HG03139 (cell line): ENCODE measurements at regions not wholly inside any gene's neighbourhood (a gene's known extent, or its start where the extent isn't known, plus 50 kb on each side); places are given as distances from the start of the nearest gene placed in this dataset.

Experiments used
- ATAC-seq: cut with Tn5 transposase; IDR thresholded peaks from one replicate; pipeline ENCODE4 v1.9.1; 2021; ENCODE audit not compliant: unreplicated experiment

DNA sequence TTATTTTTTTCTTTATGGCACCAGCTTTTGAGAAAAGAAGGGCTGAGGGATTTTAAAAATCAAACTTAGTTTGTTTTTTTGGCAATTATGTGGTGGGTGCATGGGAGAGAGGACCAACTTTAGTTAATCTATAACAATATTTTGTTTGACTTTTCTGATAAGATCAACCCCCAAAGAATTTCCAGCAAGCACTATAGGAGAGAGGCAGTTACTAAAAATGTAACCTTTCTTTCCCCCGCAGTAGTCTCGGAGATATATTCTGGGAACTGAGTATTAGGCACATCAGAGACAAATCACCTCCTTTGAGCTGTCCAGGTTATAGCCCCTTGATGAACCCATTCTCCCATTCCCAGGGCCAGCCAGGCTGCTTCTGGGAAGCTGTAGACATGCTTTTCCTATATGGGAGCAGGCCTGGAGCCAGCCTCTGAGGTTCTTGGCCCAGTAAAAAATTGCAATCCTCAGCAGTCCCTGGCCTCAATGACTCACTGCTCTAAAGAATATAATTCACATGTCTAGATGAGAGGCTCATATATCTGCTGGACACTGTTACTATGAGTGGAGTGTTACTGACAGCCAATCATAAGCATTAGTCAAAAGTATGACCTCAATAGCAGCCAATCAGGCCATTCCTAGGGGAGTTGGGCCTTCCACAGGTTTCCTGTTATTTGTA lies 138.3 kb upstream of the AGBL1 start:
- no peak for ATAC-seq

DNA sequence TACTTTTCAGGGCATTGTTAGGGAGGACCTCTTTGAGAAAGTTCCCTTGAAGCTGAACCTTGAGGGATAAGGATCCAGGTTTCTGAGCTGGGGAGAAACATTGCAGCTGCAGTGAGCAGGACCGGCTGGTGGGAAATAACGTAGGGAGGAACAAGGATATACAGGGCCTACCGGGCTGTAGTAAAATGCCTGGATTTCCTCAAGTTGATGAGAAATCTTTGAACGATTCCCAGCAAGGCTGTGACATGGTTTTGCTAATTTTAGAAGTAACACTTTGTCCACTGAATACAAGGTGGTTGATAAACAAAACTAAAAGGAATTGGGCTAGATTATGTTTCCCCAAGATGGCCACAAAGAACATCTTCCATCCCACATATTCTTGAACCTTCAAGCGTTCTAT lies 137.0 kb upstream of the AGBL1 start:
- ATAC-seq: no peak

DNA sequence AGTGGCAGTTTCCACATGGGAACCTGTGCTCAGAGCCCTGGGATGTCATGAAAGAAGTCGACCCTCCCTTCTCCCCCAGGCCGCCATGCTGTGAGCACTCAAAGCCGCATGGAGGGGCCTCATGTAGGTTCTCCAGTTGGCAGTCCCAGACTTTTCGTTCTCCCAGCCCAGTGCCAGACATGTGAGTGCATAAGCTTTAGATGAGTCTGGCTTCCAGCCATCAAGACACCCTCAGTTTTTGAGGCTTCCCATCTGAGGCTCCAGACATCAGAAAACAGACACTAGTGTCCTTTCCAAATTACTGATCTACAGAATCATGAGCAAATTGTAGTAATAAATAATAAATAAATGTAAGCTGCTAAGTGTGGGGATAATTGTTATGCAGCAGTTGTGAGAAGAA lies 136.5 kb upstream of the AGBL1 start:
- ATAC-seq: no peak

DNA sequence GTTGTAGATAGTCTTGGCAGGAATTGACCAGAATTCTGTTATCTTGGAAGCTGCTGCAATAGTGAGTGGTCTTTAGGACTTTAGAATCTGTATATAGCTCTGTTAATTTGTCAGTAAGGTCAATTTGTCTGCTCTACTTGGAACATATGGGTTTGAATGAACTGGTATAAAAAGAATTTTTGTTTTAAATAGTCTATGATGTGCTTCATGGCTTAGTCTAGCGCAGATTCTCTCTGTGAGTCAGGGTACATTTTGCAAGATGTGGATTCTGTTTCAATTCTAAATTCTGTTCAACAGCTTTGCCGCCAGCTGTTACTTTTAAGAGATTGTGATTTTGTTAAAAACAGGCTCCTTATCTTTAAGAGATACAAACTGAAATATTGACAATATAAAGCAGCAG lies 135.9 kb upstream of the AGBL1 start:
- ATAC-seq: no peak

- ATAC-seq: no peak
Measured at GRCh38 chr15:85947021-85947420, 132.7 kb upstream of the AGBL1 start.

DNA sequence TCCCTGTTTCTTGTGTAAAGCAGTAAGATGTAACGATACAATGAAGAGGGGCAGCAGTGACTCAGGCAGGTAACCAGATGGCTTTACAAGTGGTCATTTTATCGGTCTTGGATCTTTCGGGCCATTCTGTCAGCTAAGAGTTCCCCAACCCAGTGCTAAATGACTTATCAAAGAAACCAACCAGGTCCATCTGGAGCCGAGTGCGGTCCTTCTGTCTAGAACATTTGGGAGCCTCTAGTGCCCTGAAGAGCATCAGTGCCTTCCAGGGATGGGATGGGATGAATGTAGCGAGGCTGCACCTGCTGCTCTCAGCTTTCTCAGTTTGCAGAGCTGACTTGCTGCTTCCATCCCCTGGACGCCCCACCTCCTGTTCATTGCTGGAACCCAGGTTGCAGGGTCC lies 131.7 kb upstream of the AGBL1 start:
- ATAC-seq: no peak

GRCh38 chr15:85950101-85950500 lies 129.6 kb upstream of the AGBL1 start:
- ATAC-seq: peak; percentile 85

- ATAC-seq: no peak
Measured at GRCh38 chr15:85954586-85954985, 125.1 kb upstream of the AGBL1 start.

DNA sequence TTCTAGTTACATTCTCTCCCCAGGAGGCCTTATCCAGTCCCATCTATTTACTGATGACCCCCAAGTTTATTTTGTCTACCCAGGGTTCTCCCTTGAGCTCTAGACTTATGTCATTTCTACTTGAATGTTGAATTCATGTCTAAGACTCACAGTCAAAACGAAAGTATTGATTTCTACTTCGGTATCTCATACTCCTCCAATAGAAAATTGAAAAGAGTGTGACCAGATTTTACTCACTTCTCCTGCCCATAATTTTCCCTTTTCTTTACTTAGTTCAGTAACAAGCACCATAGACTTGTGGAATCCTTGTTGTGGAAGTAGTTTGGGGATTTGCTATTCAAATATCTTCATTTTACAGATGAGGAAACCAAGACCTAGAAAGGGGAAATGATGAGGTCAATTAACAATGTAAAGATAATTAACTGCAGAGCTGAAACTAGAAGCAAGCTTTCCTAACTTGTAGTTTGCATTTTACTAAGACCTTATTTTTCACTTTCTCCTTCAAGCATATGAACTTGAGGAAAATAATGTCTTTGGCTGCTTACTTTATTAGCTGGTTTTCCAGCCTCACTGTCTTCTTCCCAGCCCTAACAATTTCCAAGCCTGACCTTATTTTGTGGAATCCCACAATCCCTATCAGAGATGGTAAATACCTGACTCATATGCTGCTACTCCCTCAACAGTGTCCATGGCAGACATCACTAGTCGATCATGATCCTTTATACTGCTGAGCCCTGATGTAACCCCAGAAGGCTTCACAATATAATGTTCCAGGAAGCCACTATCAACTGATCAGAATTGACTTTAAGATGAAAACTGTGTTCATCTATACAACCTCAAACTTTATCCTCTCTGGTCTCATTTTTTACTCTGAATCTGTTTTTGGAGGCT lies 123.9 kb upstream of the AGBL1 start:
- ATAC-seq: peak; percentile 85

DNA sequence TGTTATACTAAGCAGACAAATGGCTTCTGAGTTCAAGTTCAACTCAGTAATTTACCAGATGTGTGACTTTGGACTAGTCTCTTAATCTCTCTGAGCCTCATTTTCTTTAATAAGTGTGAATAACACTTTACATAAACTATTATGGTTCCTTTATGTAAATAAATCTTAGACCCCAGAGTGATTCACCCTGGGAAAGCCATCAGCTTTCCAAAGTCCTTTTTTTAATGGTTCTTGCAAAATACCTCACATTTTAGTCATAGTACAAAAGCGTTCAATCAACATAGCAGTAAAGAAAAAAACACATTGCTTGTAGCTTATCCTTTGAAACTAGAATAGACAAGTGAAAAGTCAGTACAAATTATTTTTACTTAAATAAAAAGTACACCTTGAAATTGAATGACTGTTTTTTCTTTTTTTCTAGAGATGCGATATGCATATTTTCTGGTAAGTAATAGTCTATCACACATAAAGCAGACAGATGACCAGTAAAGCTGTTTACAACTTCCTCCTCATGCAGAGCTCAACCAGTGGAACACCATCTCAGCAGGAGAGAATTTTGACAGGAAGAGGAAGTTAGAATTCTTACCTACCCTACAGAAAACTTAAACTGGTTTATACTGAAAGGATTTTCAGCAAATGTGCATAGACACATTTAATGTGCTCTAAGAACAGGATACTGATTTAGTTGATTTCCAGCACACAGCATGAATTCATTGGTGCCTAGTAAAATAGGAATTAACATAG lies 123.0 kb upstream of the AGBL1 start:
- ATAC-seq: no peak

DNA sequence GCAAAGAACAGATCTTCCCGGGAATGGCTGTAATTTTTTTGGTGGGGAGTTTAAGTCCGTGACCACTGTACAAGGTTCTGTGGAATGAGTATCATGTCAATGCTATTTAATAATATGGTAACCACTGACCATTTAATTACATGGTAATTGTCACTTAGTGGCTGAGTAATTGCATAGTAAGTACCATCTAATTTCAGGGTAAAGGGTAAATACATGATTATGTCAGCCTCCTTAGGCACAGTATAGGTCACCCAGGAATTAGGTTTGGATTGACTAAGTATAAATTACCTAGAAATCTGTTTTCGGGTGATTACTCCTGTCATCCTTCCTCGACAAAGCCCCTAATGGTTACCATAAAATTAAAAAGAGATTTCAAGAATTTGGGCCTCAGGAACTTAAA lies 120.1 kb upstream of the AGBL1 start:
- no peak for ATAC-seq

- ATAC-seq: no peak
Measured at GRCh38 chr15:85960381-85960780, 119.3 kb upstream of the AGBL1 start.

DNA sequence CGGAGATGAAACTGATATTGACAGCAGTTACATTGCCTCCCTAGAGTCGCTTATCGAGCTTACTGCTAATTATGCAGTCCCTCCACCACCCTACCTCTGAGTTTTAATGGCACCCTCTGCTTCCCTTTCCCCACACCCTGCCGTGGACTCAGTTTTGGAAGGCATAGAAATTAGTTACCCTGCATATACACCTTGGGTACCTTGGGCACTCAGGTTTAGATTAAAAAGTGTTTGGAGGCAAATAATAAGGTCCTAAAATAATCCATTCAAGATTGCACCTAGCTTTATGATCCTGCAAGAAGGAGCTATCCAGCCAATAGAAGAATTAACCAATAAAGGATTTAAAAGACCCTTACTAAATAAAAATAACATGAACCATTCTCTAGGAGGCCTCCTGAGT lies 117.8 kb upstream of the AGBL1 start:
- ATAC-seq: no peak

- no peak for ATAC-seq
Measured at GRCh38 chr15:85963262-85963760, 116.4 kb upstream of the AGBL1 start.

- no peak for ATAC-seq
Measured at GRCh38 chr15:85964471-85964870, 115.2 kb upstream of the AGBL1 start.

DNA sequence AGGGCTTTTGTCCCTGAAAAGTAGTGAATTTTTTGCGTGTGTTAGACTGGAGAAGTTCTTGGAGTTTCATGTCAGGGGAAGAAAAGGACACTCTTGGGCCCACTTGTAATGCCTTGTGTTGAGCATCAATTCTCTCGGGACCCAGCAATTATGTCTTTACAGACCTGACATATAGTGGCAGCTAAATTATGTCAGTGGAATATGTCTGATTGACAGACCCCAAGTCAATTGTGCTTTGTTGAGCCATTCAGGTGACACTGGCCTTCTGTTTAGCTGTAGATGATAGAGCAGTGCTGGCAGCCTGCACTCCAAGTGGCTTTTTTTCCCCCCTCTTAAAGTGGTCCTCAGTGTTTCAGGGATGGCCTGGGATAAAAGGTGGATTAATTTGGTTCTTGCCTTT lies 112.1 kb upstream of the AGBL1 start:
- ATAC-seq: no peak

DNA sequence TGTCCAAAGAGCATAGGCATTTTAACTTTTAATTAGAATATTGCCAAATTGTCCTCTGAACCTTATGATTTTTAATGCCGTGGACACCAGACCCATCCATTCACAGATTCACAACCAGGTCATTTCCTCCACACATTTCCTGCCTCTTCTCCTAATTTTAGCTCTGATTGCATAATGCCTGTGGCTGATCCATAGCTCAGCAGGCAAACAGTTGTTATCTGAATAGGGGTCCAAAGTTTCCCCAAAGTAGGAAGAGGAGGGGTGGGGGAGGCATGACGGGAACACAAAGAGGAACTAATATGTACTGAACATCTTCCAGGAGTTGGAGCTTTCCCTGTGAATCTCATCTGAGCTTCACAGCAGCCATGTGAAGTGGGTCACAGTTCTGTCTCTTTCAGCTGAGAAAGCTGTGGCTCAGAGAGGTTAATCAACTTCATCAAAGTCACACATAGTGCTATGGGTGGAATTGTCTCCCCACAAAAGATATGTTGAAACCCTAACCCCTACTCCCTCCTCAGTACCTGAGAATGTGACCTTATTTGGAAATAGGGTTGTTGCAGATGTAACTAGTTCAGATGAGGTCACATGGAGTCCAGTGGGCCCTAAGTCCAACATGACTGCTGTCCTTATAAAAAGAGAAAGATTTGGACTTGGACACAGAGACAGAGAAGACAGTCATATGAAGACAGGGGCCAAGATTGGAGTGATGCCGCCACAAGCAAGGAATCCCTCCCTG lies 106.7 kb upstream of the AGBL1 start:
- no peak for ATAC-seq

DNA sequence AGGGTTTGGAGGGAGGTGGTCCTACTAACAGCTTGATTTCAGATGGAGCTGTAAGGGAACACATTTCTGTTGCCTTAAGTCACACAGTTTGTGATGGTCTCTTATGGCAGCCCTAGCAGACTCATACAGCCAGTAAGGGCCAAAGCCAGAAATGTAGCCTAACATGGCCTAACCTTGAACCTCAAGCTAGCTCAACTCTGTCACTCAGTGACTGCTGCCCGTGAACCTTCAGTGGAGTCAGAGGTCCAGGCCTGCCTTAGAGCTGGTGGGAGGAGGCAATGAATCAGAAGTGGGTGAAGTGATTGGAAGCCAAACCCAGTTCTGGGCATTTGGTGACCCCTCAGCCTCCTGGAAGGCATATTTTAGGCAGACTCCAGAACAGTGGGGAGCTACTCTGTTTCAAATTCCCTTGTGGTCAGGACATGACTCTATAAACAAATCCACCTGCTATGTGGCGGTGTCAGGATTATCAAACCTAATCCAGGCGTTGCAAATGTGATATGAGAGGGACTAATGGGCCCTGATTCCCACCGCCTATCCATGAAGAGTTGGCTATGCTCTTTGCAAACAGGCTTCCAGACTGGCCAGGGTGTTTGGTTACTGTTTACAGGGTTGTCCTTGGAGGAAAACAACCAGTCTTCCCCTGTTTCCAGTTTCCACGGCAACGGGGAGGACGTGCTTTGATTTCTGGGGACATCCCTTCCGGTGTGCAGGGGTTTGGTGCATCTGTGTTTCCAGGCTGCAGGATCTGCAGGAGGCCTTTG lies 105.9 kb upstream of the AGBL1 start:
- no peak for ATAC-seq

DNA sequence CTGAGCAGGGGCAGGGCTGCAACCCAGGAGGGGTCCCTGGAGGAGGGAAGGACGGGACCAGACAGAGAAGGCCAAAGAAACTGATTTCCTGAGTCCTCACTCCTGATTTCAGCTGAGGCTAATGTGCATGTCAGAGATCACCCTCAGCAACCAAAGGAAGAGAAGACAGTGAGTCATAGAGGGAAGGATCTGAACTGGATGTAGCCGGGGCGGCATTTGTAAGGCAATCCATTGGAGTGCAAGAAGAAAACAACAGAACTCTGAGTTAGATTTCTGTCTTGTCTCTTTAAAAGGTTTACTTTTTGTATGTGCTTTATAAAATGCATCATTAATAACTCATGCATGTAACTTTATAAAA lies 105.3 kb upstream of the AGBL1 start:
- no peak for ATAC-seq

- no peak for ATAC-seq
Measured at GRCh38 chr15:85974742-85975141, 104.9 kb upstream of the AGBL1 start.
